Calu3 (cell line): ENCODE measurements at regions not wholly inside any gene's neighbourhood (a gene's known extent, or its start where the extent isn't known, plus 50 kb on each side); places are given as distances from the start of the nearest gene placed in this dataset.

Experiments used
- BruUV-seq: library from RNA; stranded (reverse); fragments of 400-500 nt; replicated peaks from 2 replicates; lab custom pipeline; 2021; lab: Mats Ljungman, UMichigan
- CTCF ChIA-PET: fragments of 300-600 bp; sonication (Branson Sonifier 250); formaldehyde crosslinking; loops from one replicate; lab custom pipeline; 2022; ENCODE audit warnings: antibody characterized with exemption; lab: Charles Lee
- DNase-seq: peaks from one replicate; pipeline ENCODE4 v3.0.0; 2022
- H3K27ac Mint-ChIP-seq: one replicate; pipeline ENCODE4 v1.8.0; 2022; ENCODE audit warnings: mixed read lengths; ENCODE audit not compliant: unreplicated experiment
- H3K27me3 Mint-ChIP-seq: one replicate; pipeline ENCODE4 v1.8.0; 2022; ENCODE audit warnings: mixed read lengths; ENCODE audit not compliant: unreplicated experiment
- H3K36me3 Mint-ChIP-seq: one replicate; pipeline ENCODE4 v1.8.0; 2022; ENCODE audit warnings: mild to moderate bottlenecking, moderate library complexity, mixed read lengths; ENCODE audit not compliant: insufficient read depth, unreplicated experiment
- H3K4me1 Mint-ChIP-seq: one replicate; pipeline ENCODE4 v1.8.0; 2022; ENCODE audit warnings: mild to moderate bottlenecking, low read depth, mixed read lengths; ENCODE audit not compliant: unreplicated experiment
- H3K4me3 Mint-ChIP-seq: one replicate; pipeline ENCODE4 v1.8.0; 2022; ENCODE audit warnings: mild to moderate bottlenecking, low read depth, moderate library complexity, mixed read lengths; ENCODE audit not compliant: unreplicated experiment
- H3K9me3 Mint-ChIP-seq: one replicate; pipeline ENCODE4 v1.8.0; 2022; ENCODE audit warnings: low read depth, mixed read lengths; ENCODE audit not compliant: unreplicated experiment
- CTCF ChIP-seq: fragments of 200-600 bp; IDR thresholded peaks from one replicate; pipeline ENCODE4 v1.8.0; 2022; ENCODE audit warnings: antibody characterized with exemption; ENCODE audit not compliant: unreplicated experiment
- intact Hi-C: fragments of 100-400 bp; cut with micrococcal nuclease; formaldehyde crosslinking; loops from one replicate; pipeline ENCODE4 v1.10.0; 2022; ENCODE audit not compliant: unreplicated experiment

GRCh38 chr3:79820089-79820488, 52.3 kb upstream of the ROBO1 start:
- no peak overlapping the region for H3K4me3 Mint-ChIP-seq
- CTCF ChIA-PET = no interaction called here
- H3K27ac Mint-ChIP-seq = no peak overlapping the region
- DNase-seq = no peak
- no peak for TF ChIP-seq CTCF
- no peaks in the 10 kb centered on the region for H3K36me3 Mint-ChIP-seq
- intact Hi-C loops = no loop called here
- no peaks in the 10 kb centered on the region for H3K27me3 Mint-ChIP-seq
- H3K9me3 Mint-ChIP-seq = peaks cover 11% of the 10 kb centered on the region
- no peaks in the 10 kb centered on the region for H3K4me1 Mint-ChIP-seq
- no TSS peak for BruUV-seq

GRCh38 chr3:79818015-79818414, 50.2 kb upstream of the ROBO1 start:
- H3K9me3 Mint-ChIP-seq = peaks cover 9% of the 10 kb centered on the region
- H3K27ac Mint-ChIP-seq = no peak overlapping the region

More at GRCh38 chr3:79818015-79818414, 50.2 kb upstream of the ROBO1 start:
- Mint-ChIP-seq H3K4me3 (no peak overlapping the region), H3K27me3 (no peaks in the 10 kb centered on the region), H3K36me3 (no peaks in the 10 kb centered on the region), H3K4me1 (no peaks in the 10 kb centered on the region)
- no peak for TF ChIP-seq CTCF
- no peak for DNase-seq
- no TSS peak for BruUV-seq
- CTCF ChIA-PET = no interaction called here
- intact Hi-C loops = no loop called here
